K562 (cell line): ENCODE measurements at regions not wholly inside any gene's neighbourhood (a gene's known extent, or its start where the extent isn't known, plus 50 kb on each side); places are given as distances from the start of the nearest gene placed in this dataset.

Experiments used
- ATAC-seq: fragments of 200-7000 bp; cut with Tn5 transposase; 3 replicates; pipeline ENCODE4 v1.9.1; 2020; ENCODE audit warnings: moderate library complexity
- BruUV-seq: library from RNA; stranded (reverse); fragments of 400-500 nt; replicated peaks from 2 replicates; lab custom pipeline; 2021; lab: Mats Ljungman, UMichigan
- CTCF ChIA-PET: fragments of 300-600 bp; formaldehyde crosslinking; extraction: SDS; loops from one replicate; lab custom pipeline; 2021; ENCODE audit warnings: low intra/inter-chr PET ratio; lab: Yijun Ruan, JAX
- POLR2A ChIA-PET: fragments of 300-600, 350-650 bp; sonication (Branson Sonifier 250); formaldehyde crosslinking; extraction: SDS; loops from one replicate; lab custom pipeline; 2021; ENCODE audit warnings: antibody characterized with exemption, inconsistent platforms; lab: Yijun Ruan, JAX
- DNase-seq, 4 experiments: peaks; one replicate each; pipeline versions ENCODE4 v3.0.0 to v3.0.0-alpha.2; 2011 to 2018; ENCODE audit warnings: low spot score in 3 of 4, mixed read lengths in 3 of 4; ENCODE audit errors: extremely low read depth in 1 of 4
- FAIRE-seq: peaks from 2 replicates; lab custom pipeline; 2011; peaks lifted over from hg19 to GRCh38; lab: Jason Lieb, UNC
- H2AFZ ChIP-seq: 2 replicates; pipeline ENCODE4 v1.6.0; 2011; ENCODE audit warnings: low read depth, low read length, control low read depth, inconsistent platforms
- H3K27ac ChIP-seq: fragments of 200-600 bp; 3 replicates; pipeline ENCODE4 v1.8.0; 2011; ENCODE audit warnings: low read depth, mild to moderate bottlenecking, control low read depth, inconsistent platforms, low read length, moderate library complexity, mixed read lengths; ENCODE audit errors: extremely low read depth
- H3K27me3 ChIP-seq, 2 experiments: fragments of 300-600 bp in 1 of 2; 2 replicates in 1 of 2; 3 replicates in 1 of 2; pipeline versions ENCODE4 v1.6.0 to v1.8.0; 2011; ENCODE audit warnings: inconsistent platforms in 2 of 2, low read length in 2 of 2, mild to moderate bottlenecking in 1 of 2, mixed read lengths in 1 of 2, moderate library complexity in 1 of 2; ENCODE audit not compliant: control insufficient read depth in 2 of 2, insufficient read depth in 2 of 2
- H3K36me3 ChIP-seq: fragments of 300-600 bp; 3 replicates; pipeline ENCODE4 v1.8.0; 2011; ENCODE audit warnings: mild to moderate bottlenecking, low read length, inconsistent platforms; ENCODE audit not compliant: control insufficient read depth, insufficient read depth
- H3K4me1 ChIP-seq, 2 experiments: fragments of 200-600 bp in 1 of 2; replicated peaks in 1 of 2; 2 replicates in 1 of 2; 3 replicates in 1 of 2; pipeline versions ENCODE4 v1.5.1 to v1.8.0; 2011; ENCODE audit warnings: inconsistent platforms in 2 of 2, low read length in 2 of 2, mild to moderate bottlenecking in 1 of 2, mixed read lengths in 1 of 2, moderate library complexity in 1 of 2; ENCODE audit not compliant: control insufficient read depth in 2 of 2, insufficient read depth in 2 of 2
- H3K4me2 ChIP-seq: 2 replicates; pipeline ENCODE4 v1.6.1; 2011; ENCODE audit warnings: low read length, control low read depth, inconsistent platforms, mixed read lengths; ENCODE audit not compliant: insufficient read depth
- H3K4me3 ChIP-seq: fragments of 200-600 bp; sonication (generic), shearing (Covaris generic); 2 replicates; pipeline ENCODE4 v1.5.1; 2016; ENCODE audit warnings: control low read depth, inconsistent platforms
- H3K79me2 ChIP-seq: fragments of 200-600 bp; 3 replicates; pipeline ENCODE4 v1.8.0; 2011; ENCODE audit warnings: low read length, inconsistent platforms; ENCODE audit not compliant: control insufficient read depth, insufficient read depth
- H3K9ac ChIP-seq, 2 experiments: 2 replicates each; pipeline versions ENCODE4 v1.6.0 to v1.6.1; 2011; ENCODE audit warnings: low read depth in 2 of 2, low read length in 2 of 2, control low read depth in 1 of 2, inconsistent platforms in 1 of 2, mild to moderate bottlenecking in 1 of 2, mixed read lengths in 1 of 2; ENCODE audit not compliant: insufficient read depth in 1 of 2
- H3K9me1 ChIP-seq: one replicate; pipeline ENCODE4 v1.6.0; 2011; ENCODE audit warnings: inconsistent platforms, mild to moderate bottlenecking, low read length, moderate library complexity; ENCODE audit not compliant: control insufficient read depth, insufficient read depth
- H3K9me3 ChIP-seq: replicated peaks from 2 replicates; pipeline ENCODE4 v1.5.1; 2011; ENCODE audit warnings: low read depth, low read length, inconsistent platforms; ENCODE audit not compliant: control insufficient read depth, insufficient read depth
- H4K20me1 ChIP-seq: replicated peaks from 2 replicates; pipeline ENCODE4 v1.6.1; 2011; ENCODE audit warnings: low read length, inconsistent platforms, mixed read lengths; ENCODE audit not compliant: control insufficient read depth, insufficient read depth
- CCNT2 ChIP-seq: IDR thresholded peaks from 2 replicates; pipeline ENCODE4 v1.6.1; 2011; ENCODE audit warnings: borderline replicate concordance, low read depth, mild to moderate bottlenecking, moderate library complexity, mixed read lengths, low read length; ENCODE audit not compliant: insufficient read length; ENCODE audit errors: extremely low read depth
- CEBPG ChIP-seq, 3 experiments: fragments of 200-800 bp in 1 of 3; sonication (Bioruptor generic) in 1 of 3; sonication (generic) in 1 of 3; formaldehyde crosslinking in 1 of 3; IDR thresholded peaks in 2 of 3; conservative IDR thresholded peaks in 1 of 3; 2 replicates each; pipeline versions ENCODE4 v1.6.1 to v1.8.0; 2016 to 2022; ENCODE audit warnings: missing compliant biosample characterization in 2 of 3, missing genetic modification characterization in 2 of 3, mild to moderate bottlenecking in 1 of 3, missing genetic modification reagents in 1 of 3
- ELF1 ChIP-seq: fragments of 200-800 bp; sonication (Bioruptor generic); IDR thresholded peaks from 2 replicates; pipeline ENCODE4 v1.6.1; 2016; ENCODE audit warnings: missing genetic modification characterization, missing compliant biosample characterization
- PHB ChIP-seq: fragments of 250-450 bp; sonication (Bioruptor Pico); IDR thresholded peaks from 2 replicates; pipeline ENCODE4 v1.5.0; 2021
- ZBTB1 ChIP-seq: sonication (generic); formaldehyde crosslinking; IDR thresholded peaks from 2 replicates; pipeline ENCODE4 v1.8.1; 2023; ENCODE audit warnings: missing genetic modification reagents, low read depth, mild to moderate bottlenecking, borderline replicate concordance
- ZNF124 ChIP-seq: sonication (generic); formaldehyde crosslinking; IDR thresholded peaks from 2 replicates; pipeline ENCODE4 v1.8.1; 2022; ENCODE audit warnings: missing genetic modification reagents
- WGBS: fragments of 100-300 bp; shearing (Covaris generic); methylation state at CpG from one replicate; pipeline ENCODE4 v1.1.6; 2016; ENCODE audit warnings: low coverage, mixed read lengths; ENCODE audit not compliant: insufficient coverage; ENCODE audit errors: missing lambda C conversion rate; 5-methylcytosine and 5-hydroxymethylcytosine counted together
- in situ Hi-C: fragments of 300-500 bp; cut with MboI; formaldehyde crosslinking; loops from 4 replicates; pipeline ENCODE4 v1.15.0; 2018; ENCODE audit warnings: inconsistent platforms, mixed read lengths
- intact Hi-C: fragments of 100-400 bp; cut with micrococcal nuclease; formaldehyde crosslinking; loops from 2 replicates; pipeline ENCODE4 v1.14.2; 2022
- TF ChIP-seq, protein P1 (sequence below), 3 experiments: fragments of 200-800 bp in 1 of 3; fragments of 250-450 bp in 1 of 3; fragments of 450-650 bp in 1 of 3; sonication (Bioruptor Pico) in 1 of 3; sonication (Bioruptor generic) in 1 of 3; formaldehyde crosslinking in 1 of 3; IDR thresholded peaks; 2 replicates each; pipeline versions ENCODE4 v1.6.1 to v1.8.0; 2016 to 2022; ENCODE audit warnings: mild to moderate bottlenecking in 2 of 3, missing genetic modification characterization in 2 of 3, missing compliant biosample characterization in 1 of 3, moderate library complexity in 1 of 3
- TF ChIP-seq, protein P2 (sequence below): IDR thresholded peaks from 2 replicates; pipeline ENCODE4 v1.6.1; 2014; ENCODE audit warnings: antibody characterized with exemption
- TF ChIP-seq, protein P3 (sequence below): sonication (generic); formaldehyde crosslinking; IDR thresholded peaks from 2 replicates; pipeline ENCODE4 v1.8.1; 2023; ENCODE audit warnings: mild to moderate bottlenecking, missing genetic modification reagents
- TF ChIP-seq, protein P4 (sequence below): sonication (generic); formaldehyde crosslinking; IDR thresholded peaks from 2 replicates; pipeline ENCODE4 v1.8.1; 2023; ENCODE audit warnings: mild to moderate bottlenecking, missing genetic modification reagents

DNA sequence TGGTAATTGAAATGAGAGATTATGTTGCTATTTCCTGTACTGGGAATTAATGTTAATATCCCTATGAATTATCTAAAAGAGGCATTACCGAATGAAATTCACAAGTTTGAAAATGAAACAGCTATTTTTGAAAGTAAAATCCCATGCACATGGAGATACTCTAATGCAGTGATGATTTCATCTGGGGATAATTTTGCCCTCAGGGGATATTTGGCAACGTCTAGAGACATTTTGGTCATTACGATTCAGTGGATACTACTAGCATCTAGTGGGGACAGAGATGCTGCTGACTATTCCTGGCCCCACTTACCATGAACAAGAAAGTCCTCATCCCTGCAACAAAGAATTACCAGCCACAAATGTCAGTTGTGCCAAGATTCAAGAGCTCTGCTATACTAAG, 500.9 kb downstream of the EFNA5 start:
- ATAC-seq = no peak
- H3K4me3 ChIP-seq = no peak overlapping the region
- no peaks in the 10 kb centered on the region for H3K27me3 ChIP-seq
- H3K9ac ChIP-seq = no peak overlapping the region
- H3K4me2 ChIP-seq = no peak overlapping the region
- POLR2A ChIA-PET = no interaction called here
- no peak overlapping the region for H3K27ac ChIP-seq
- H3K36me3 ChIP-seq = no peaks in the 10 kb centered on the region
- in situ Hi-C loops = no loop called here
- H2AFZ ChIP-seq = no peak overlapping the region
- H4K20me1 ChIP-seq = no peaks in the 10 kb centered on the region
- TF ChIP-seq CCNT2 (no peak), ZBTB1 (CRISPR knock-in tag) (no peak), ZNF124 (CRISPR knock-in tag) (no peak), PHB (CRISPR knock-in tag) (no peak), ELF1 (tag) (no peak), CEBPG (CRISPR knock-in tag; IDR thresholded peaks at IDR 0.05) (no peak), CEBPG (tag; conservative IDR thresholded peaks at IDR 0.05 in 1 of 2, IDR thresholded peaks at IDR 0.05 in 1 of 2) (no peak)
- TF ChIP-seq, protein P1, sequence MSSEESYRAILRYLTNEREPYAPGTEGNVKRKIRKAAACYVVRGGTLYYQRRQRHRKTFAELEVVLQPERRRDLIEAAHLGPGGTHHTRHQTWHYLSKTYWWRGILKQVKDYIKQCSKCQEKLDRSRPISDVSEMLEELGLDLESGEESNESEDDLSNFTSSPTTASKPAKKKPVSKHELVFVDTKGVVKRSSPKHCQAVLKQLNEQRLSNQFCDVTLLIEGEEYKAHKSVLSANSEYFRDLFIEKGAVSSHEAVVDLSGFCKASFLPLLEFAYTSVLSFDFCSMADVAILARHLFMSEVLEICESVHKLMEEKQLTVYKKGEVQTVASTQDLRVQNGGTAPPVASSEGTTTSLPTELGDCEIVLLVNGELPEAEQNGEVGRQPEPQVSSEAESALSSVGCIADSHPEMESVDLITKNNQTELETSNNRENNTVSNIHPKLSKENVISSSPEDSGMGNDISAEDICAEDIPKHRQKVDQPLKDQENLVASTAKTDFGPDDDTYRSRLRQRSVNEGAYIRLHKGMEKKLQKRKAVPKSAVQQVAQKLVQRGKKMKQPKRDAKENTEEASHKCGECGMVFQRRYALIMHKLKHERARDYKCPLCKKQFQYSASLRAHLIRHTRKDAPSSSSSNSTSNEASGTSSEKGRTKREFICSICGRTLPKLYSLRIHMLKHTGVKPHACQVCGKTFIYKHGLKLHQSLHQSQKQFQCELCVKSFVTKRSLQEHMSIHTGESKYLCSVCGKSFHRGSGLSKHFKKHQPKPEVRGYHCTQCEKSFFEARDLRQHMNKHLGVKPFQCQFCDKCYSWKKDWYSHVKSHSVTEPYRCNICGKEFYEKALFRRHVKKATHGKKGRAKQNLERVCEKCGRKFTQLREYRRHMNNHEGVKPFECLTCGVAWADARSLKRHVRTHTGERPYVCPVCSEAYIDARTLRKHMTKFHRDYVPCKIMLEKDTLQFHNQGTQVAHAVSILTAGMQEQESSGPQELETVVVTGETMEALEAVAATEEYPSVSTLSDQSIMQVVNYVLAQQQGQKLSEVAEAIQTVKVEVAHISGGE (CRISPR knock-in tag; IDR thresholded peaks at IDR 0.05) = no peak
- TF ChIP-seq, protein P2, sequence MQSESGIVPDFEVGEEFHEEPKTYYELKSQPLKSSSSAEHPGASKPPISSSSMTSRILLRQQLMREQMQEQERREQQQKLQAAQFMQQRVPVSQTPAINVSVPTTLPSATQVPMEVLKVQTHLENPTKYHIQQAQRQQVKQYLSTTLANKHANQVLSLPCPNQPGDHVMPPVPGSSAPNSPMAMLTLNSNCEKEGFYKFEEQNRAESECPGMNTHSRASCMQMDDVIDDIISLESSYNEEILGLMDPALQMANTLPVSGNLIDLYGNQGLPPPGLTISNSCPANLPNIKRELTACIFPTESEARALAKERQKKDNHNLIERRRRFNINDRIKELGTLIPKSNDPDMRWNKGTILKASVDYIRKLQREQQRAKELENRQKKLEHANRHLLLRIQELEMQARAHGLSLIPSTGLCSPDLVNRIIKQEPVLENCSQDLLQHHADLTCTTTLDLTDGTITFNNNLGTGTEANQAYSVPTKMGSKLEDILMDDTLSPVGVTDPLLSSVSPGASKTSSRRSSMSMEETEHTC = no peak
- TF ChIP-seq, protein P3, sequence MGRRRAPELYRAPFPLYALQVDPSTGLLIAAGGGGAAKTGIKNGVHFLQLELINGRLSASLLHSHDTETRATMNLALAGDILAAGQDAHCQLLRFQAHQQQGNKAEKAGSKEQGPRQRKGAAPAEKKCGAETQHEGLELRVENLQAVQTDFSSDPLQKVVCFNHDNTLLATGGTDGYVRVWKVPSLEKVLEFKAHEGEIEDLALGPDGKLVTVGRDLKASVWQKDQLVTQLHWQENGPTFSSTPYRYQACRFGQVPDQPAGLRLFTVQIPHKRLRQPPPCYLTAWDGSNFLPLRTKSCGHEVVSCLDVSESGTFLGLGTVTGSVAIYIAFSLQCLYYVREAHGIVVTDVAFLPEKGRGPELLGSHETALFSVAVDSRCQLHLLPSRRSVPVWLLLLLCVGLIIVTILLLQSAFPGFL (CRISPR knock-in tag) = no peak
- TF ChIP-seq, protein P4, sequence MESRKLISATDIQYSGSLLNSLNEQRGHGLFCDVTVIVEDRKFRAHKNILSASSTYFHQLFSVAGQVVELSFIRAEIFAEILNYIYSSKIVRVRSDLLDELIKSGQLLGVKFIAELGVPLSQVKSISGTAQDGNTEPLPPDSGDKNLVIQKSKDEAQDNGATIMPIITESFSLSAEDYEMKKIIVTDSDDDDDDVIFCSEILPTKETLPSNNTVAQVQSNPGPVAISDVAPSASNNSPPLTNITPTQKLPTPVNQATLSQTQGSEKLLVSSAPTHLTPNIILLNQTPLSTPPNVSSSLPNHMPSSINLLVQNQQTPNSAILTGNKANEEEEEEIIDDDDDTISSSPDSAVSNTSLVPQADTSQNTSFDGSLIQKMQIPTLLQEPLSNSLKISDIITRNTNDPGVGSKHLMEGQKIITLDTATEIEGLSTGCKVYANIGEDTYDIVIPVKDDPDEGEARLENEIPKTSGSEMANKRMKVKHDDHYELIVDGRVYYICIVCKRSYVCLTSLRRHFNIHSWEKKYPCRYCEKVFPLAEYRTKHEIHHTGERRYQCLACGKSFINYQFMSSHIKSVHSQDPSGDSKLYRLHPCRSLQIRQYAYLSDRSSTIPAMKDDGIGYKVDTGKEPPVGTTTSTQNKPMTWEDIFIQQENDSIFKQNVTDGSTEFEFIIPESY (CRISPR knock-in tag) = no peak
- no peaks in the 10 kb centered on the region for H3K9me1 ChIP-seq
- no peaks in the 10 kb centered on the region for H3K79me2 ChIP-seq
- intact Hi-C loops = no loop called here
- DNase-seq = no peak
- H3K4me1 ChIP-seq = no peaks in the 10 kb centered on the region
- WGBS = 0% methylated on average over 3 of the region's 3 CpGs
- CTCF ChIA-PET = no interaction called here
- no peaks in the 10 kb centered on the region; the same call in 1 of the 2 replicates for H3K9me3 ChIP-seq
- no TSS peak for BruUV-seq
- no peak for FAIRE-seq
